SH-SY5Y (cell line): ENCODE measurements at regions not wholly inside any gene's neighbourhood (a gene's known extent, or its start where the extent isn't known, plus 50 kb on each side); places are given as distances from the start of the nearest gene placed in this dataset.

Source experiments
- GATA2 ChIP-seq: IDR thresholded peaks from 2 replicates; pipeline ENCODE4 v1.6.1; 2011; ENCODE audit warnings: mild to moderate bottlenecking, low read depth, low read length
- GATA3 ChIP-seq: IDR thresholded peaks from 2 replicates; pipeline ENCODE4 v1.6.1; 2011; ENCODE audit warnings: low read depth, mild to moderate bottlenecking, low read length, moderate library complexity

GRCh38 chr5:117207088-117207668 lies 632.6 kb upstream of the SEMA6A start:
- TF ChIP-seq GATA2, result no peak
- no peak for TF ChIP-seq GATA3
